HK-2 (cell line): ENCODE measurements at regions not wholly inside any gene's neighbourhood (a gene's known extent, or its start where the extent isn't known, plus 50 kb on each side); places are given as distances from the start of the nearest gene placed in this dataset.
"Not testable (repeated sequence)": the region's sequence is repeated elsewhere in the genome, so short reads cannot be mapped to it uniquely, and the experiment has no call there.

Source experiments
- DNase-seq: peaks from one replicate; pipeline ENCODE4 v3.0.0-alpha.2; 2018; ENCODE audit not compliant: unreplicated experiment

DNA sequence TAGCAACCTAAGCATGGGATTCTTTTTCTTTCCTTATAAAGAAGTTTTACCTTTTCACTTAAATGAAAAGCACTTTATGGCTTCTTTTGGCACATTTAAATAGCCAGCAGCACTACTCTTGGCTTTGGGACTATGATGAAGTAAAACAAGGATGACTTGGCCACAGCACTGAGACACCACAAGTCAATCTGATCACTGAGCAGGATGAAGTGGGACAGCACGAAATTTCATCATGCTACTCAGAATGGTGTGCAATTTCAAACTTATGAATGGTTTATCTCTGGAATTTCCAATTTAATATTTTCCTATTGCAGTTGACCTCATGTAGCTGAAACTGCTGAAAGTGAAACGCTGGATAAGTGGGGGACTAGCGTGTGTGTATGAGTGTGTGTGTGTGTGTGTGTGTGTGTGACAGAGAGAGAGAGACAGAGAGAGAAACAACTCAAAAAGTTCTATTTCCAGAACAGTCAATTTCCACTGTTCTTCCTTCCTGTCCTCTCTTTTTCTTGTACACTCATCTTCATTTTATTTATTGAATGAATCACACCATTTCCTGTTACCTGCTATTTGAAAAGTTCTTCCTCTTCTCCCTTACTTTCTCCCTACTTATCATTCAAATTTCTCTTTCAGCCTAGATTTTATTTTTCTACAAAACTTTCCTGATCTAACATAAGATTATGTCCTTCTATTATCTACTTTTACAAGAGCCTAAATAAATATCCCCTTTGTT, 414.2 kb upstream of the MIR17HG start:
- DNase-seq = no peak

DNA sequence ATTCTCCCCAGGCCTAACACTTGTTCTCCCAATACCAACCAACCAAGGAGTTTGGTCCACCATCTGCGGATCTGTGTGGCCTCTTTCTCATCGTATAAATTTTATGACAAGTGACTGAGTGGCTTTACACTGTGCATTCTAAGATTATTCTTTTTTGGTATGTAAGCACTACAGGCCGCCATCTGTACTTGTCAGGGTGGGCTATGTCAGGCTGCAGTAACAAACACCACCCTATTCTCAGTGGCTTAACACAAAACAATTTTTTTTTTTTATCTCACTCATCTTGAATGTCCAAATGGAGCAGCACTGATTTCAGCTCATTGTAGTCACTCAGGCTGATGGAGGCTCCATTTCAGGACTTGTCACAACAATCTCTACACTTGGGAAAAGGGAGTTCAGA, 412.7 kb upstream of the MIR17HG start:
- DNase-seq = no peak

DNA sequence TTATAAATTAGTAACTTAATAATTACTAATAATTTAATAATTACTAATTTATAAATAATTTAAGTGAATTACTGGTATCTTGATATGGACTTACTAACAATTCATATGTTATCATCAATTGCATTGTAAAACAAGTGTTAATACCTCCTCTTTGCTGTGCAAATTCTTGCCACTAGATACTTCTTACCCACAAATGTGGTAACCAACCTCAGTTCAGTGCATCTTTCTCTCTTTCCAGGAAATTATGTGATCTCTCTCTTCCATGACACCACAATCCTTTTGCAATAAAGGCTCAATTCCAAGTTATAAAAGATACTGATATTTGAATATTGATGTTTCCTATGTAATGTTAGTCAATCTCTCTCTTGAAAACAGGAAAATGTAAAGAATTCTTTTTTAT, 408.6 kb upstream of the MIR17HG start:
- no peak for DNase-seq

DNA sequence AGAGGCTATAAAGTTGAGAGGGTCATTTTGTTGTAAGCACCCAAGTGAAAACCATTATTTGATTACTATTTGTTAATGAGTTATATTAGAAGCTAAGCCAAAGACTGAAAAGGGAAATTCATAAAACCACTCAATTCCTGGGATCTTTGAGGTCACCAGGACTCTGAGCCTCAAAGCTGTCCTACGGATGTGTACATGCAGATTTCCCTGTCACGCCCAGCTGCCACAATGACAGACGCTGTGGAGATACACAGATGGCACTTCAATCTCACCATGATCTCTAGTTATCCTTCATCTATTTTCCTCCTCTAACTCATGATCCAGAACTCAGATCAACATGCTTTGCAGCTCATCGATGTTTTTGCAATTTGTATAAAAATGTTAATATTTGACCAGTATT, 403.5 kb upstream of the MIR17HG start:
- DNase-seq = no peak

DNA sequence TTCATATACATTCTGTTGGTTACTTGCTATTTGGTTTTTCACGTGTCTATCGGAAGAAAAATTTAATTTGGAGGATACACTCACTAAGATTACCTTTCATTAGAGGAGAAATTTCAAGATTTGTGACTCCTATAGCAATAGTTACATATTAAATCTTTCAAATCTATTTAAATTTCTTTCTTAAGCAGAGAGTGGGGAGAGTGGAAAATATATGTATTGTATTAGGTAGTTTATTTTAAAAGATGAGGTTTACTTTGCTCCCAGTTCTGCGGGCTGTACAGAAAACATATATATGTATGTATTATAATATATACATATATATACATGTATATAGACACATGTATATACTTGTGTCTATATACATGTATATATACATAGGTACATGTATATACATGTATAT, 402.3 kb upstream of the MIR17HG start:
- DNase-seq = not testable (repeated sequence)

DNA sequence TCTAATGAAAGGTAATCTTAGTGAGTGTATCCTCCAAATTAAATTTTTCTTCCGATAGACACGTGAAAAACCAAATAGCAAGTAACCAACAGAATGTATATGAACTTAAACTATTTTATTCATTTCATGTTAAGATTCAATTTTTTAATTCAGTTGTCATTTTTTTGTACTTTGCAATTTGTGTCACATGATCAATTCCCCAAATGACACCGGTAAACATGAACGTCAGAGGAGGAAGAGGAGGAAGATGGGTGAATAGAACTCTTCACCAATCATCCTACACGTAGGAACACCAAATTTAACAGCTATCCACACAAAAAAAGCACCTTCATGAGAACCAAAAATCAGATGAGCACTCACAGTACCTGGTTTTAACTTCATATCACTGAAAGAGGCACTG, 401.4 kb upstream of the MIR17HG start:
- DNase-seq = not testable (repeated sequence)

DNA sequence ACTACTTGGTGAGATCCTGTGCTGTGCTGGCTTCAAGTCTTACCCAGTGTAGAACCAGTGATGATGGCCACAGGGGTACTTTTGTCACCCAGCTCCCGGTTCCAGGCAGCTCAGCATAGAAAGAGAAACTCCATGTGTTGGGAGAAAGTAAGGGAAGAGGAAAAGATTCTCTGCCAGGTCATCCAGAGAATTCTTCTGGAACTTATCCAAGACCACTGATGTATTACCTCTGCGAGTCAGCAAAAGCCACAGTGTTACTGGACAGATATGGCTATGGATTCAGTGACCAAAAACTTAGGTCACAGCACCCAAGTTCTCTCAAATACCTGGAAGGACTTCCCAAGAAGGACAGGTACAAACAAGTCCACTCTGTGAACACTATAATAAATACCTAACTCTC, 399.5 kb upstream of the MIR17HG start:
- DNase-seq = no peak

DNA sequence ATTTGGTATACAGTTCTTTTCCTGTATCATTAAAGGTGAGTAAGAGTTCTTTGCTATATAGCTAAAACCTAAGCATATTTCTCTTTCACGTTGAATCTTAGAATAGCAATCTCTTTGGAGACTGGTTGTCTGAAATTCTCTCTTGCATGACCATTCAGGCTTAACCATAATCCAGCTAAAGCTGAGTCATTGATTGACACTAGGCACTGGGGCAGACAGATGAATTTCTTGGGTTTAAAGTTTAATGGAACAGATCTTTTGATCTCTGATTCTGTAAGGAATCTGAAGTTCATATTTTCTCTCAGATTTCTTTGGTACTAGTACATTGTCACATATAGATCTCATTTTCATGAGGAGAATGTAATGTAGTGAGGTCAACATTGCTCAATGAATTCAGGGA, 397.3 kb upstream of the MIR17HG start:
- DNase-seq = no peak

DNA sequence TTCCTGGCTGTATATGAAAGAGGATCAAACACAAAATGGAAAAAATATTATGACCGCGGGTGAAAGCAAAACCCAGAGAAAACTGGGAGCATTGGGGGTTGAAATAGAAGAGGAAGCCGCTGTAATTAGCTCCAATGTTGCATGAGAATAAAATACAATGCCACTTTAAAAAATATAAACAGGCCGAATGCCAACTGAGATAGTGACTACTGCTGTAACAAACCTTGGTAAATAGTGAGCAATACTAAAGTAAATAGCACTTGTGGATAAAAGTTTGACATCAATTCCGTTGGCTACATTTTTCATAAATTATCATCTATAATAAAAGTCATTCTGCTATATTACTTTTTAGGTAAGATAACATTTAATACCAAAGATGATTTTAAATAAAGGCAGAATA, 395.8 kb upstream of the MIR17HG start:
- DNase-seq = no peak

DNA sequence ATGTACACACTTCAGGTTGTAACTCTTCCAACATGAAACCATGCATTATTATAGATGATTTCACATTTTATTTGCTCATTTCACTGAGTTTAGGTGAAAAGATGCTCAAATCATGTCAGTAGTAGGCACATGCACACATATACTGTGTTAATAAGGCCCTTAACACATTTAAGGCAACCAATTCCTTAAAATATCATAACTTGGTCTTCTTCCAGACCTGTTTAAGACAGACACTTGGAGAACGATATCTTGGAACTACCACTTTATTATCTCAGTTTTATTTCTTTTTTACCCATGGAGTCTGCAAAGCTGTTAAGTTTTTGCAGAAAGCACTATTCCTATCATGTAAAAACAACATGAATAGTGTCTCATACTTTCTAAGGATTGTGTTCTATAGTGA, 395.2 kb upstream of the MIR17HG start:
- DNase-seq = no peak

DNA sequence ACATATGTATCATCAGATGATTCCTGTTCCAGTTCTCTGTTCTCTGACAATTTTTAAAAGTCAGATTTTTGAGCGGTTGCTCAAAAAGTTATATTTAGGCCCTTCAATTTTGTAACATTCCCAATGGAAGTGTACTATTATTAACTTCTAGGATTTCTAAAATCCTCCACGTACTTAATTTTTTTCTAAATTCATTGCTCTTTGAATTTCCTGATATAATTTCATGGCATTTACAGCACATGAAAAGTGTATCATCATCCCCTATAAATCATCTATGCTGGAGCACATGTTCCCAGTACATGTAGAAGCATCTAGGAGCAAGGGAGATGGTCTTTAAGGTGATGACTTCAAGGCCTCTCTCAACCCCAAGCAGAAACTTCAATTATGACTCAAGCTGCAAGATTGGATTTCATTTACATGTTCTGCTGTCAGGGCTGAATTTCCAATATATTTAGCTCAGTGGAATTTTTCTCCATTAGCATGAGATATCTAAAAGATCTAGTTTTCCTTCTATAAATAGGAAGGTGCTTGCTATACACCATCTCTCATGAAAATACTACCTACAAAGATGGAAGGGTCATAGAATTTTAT, 392.8 kb upstream of the MIR17HG start:
- DNase-seq = no peak

DNA sequence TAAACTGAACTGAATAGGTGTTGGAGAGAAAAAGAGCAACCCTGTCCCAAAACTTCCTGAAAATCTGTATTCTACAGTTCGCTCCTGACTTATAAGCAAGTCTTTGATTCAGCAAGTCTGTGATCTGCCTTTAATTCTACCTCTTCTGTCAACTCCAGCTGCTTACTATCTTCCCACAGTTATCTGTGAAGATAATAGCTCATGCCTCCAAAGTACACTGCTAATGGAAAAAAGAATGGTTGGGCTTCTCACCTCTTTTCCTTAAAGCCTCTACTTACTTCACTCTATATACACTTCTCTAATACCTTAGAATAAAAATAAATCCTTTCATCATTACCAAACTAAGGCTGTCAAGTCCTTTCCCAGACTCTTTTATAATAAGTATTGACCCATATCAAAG, 391.5 kb upstream of the MIR17HG start:
- DNase-seq = no peak

DNA sequence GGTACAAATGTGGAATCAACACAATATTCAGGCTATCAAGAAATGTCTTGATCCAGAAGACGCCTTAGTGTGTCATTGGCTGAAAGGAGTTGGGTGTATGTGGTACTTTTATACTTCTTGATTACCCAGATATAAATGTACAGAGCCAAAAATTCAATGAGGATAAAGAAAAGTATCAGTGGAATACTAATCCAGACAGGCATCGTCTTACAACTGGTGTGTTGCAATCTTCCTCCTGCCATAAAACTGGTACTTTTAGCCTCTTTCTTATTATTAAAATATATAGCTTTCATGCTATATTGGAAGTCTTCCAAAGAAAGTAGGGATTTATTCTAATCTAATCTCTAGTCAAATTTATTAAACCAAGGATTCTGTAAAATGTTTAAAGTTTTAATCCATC, 388.6 kb upstream of the MIR17HG start:
- DNase-seq = no peak

DNA sequence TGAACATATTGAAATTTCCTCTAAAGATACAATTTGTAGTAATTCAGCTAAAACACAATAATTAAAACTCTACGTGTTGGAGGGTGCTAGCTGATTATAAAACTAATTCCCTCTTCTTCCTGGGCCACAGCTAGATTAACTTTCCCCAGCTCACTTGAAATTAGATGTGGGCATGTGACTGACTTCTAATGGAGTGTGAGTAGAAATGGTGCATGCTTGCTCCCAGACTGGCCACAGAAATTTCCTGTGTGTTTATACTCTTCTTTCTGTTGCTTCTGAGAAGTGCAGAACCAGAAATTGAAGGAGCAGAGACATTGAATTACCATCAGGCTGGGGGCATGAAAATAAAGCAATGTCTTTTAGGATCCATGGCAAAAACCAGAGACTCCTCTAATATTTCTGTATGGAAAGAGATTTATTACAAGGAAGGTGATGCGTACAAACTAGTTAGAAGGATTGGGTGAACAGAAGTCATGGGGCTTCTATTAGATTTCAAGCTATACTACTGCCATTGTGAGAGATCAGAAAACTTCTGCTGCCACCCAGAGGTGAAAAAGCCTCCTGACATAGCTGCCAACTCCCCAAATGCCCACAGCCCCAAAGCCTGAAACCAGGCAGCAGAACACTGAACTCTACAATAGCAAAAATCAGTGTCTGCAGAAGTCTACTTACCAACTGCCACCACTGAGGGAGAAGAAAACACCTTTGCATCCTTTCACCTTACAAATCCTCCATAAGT, 379.2 kb upstream of the MIR17HG start:
- peak; percentile 44 for DNase-seq

DNA sequence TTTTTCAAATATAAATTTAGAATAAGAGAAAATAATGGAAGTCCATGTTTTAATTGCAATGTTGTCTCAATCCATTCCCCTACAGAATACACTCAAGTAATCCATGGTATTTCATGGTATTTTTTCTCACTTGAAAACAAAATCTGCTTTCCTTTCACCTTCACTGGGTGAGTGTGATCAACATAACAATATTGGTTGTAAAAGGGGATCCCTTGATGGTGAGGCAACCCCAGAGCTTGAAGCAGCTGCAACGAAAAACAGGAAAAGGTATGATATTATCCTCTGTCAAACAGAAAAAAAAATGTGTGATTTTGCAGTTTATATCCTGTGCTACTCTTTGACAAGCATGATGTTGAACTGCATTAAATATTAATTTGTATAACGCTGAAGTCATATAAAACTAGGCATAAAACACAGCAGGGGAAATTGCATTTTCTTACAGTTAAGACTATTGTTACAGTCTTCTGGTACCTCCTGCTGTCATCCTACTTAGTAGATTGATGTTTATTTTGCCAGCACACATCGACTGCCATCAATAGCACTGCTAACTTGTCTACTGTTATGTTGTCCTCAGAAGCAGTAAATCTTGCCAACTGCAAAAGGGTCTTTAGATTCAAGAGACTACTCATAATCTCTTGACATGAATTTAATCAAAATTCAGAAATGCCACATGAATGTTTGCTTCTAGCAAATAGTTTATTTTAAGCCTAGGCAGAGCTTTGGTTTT, 373.1 kb upstream of the MIR17HG start:
- DNase-seq = no peak

DNA sequence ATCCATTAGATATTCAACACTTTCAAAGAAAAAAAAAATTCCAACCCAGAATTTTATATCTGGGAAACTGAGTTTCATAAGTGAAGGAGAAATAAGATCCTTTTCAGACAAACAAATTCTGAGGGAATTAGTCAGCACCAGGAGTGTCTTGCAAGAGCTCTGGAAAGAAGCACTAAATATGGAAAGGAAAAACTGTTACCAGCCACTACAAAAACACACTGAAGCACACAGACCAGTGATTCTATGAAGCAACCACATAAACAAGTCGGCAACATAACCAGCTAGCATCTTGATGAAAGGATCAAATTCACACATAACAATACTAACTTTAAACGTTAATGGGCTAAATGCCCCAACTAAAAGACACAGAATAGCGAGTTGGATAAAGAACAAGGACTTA, 368.4 kb upstream of the MIR17HG start:
- DNase-seq = no peak

DNA sequence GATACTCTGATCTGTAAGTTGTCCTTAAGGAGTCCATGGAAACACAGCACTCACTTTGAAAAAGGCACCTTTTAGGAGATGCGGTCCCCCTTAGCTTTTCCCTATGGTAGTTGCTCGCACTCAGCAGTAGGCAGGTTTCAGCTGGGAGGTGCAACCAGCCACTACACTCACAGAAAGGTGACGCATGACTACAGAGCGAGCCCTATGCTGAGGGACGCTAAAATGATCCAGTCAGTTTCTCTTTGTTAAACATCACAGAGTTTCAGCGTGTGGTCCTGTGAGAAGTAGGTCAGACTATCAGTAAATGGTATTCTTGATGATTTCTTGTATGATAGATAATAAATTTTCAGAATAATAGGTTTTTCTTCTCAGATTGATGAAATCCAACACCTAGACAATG, 362.7 kb upstream of the MIR17HG start:
- DNase-seq = no peak

DNA sequence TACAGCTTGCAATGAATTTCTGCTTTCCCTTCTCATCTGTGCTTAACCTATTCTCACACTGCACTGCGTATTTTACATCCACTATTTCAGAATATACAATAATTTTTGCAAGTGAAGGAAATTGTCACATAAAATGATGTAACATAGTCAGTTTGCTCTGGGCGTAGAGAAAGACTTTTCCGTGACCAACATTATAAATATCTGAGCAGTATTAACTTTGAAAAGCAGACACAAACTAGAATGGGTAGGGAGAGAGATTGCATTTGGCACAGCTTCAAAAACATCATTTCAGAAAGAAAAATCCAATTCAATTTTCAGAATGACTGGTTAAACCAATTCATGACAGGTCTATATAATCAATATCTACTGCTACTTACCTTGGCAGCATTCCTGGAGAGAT, 352.5 kb upstream of the MIR17HG start:
- no peak for DNase-seq

DNA sequence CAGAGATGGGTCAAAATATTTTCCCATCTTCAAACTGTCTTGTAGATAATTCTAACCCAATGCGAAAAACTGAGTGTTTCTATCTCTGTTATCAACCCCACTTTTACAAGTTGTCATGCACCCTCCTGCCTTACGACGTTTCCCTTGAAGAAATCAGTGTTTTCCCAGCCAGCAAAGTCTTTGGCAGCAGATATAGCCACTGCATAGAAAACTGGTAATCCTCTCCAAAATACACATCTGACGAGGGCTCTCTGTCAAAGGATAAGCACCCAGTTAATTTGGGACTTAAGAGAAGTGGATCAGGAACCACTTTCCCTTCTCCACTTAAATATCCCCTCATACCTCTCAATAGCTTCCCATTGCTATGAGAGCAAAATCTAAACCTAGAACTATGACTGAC, 351.9 kb upstream of the MIR17HG start:
- DNase-seq = no peak

DNA sequence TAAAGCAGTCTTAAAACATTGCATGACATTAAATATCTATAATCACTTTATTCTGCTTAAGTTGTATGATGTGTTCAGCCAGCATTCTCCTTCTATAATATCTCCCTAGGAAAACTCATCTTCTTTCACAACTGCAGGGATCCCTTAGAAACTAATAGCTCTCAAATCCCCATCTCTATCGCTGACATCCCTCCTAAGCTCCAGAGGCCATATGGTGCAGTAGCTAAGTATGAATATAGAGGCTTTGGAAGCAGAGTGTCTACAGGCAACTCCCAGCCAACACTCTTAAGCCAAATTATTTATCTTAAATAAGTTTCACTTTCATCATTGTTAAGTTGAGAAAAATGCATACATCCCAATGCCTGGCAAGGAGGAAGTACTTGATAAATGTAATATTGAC, 349.5 kb upstream of the MIR17HG start:
- no peak for DNase-seq

DNA sequence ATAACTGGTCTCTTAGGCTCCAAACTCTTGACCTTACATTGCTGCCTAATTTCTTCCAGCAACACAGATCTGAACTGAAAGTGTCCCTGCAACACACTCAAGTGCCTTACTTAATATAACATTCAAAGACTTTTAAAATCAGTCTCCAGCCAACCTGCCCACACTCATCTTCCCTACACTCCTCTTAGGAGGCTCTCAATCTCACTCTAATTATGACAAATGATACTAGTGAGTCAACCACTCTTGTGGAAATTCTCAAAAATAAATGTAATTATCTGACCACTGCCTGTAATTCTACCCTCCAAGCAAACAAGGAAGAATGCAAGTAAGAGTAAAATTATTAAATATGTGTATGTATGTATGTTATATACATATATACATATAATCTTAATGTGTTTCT, 348.1 kb upstream of the MIR17HG start:
- DNase-seq = no peak

DNA sequence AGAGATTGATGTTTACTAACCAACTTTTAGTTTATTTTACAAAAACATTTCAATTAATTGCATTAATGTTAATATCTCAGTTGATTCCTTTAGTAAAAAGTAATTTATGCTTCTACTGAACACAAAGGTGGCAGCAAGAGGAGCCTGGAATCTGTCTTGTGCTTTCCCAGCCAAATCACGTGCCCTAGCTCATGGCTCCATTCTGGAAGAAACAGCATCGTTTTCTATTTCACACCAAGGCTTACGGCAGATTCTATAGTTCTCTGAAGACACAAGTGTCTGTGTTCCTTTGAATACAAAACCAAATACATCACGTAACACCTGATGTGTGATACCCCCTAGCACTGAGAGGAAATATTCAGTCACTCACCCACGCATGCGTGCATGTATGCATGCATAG, 346.1 kb upstream of the MIR17HG start:
- DNase-seq = no peak

DNA sequence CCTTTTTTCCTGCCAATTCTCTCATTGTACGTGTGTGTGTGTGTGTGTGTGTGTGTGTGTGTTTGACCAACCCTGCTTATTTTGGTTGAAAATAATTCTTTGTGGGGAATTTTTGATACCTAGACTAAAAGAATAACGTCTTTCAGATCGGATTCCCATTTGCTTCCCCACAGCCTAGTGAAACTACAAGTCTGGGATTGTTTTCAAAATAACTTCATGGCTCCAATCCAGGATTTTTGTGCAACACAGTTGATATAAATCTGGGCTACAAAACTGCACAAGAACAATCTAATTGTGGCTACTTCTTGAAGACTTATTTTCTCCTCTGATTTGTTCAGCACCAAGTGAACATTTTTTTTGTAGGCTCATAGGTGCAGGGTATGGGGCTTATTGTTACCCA, 332.8 kb upstream of the MIR17HG start:
- no peak for DNase-seq
